IMR-90 (cell line): ENCODE measurements at regions not wholly inside any gene's neighbourhood (a gene's known extent, or its start where the extent isn't known, plus 50 kb on each side); places are given as distances from the start of the nearest gene placed in this dataset.

Source experiments
- ATAC-seq: fragments of 200-7000 bp; cut with Tn5 transposase; 2 replicates; pipeline ENCODE4 v1.9.1; 2020; ENCODE audit warnings: low read depth, mild to moderate bottlenecking, moderate library complexity
- BruUV-seq: library from RNA; stranded (reverse); fragments of 400-500 nt; replicated peaks from 2 replicates; lab custom pipeline; 2021; lab: Mats Ljungman, UMichigan
- CTCF ChIA-PET: fragments of 300-600 bp; formaldehyde crosslinking; extraction: SDS; loops from one replicate; lab custom pipeline; 2021; ENCODE audit warnings: antibody characterized with exemption; lab: Yijun Ruan, JAX
- POLR2A ChIA-PET: fragments of 300-600 bp; sonication (Branson Sonifier 250); formaldehyde crosslinking; loops from one replicate; lab custom pipeline; 2022; ENCODE audit warnings: antibody characterized with exemption; ENCODE audit not compliant: unreplicated experiment; lab: Charles Lee
- DNase-seq: peaks from one replicate; pipeline ENCODE4 v3.0.0; 2013
- H2AFZ ChIP-seq: replicated peaks from 2 replicates; pipeline ENCODE3; 2013; ENCODE audit warnings: low read length, mild to moderate bottlenecking; ENCODE audit not compliant: poor library complexity
- H2AK5ac ChIP-seq: 2 replicates; pipeline ENCODE4 v1.6.1; 2013; ENCODE audit warnings: low read depth, low read length, inconsistent platforms
- H2AK9ac ChIP-seq: replicated peaks from 2 replicates; pipeline ENCODE3; 2013; ENCODE audit warnings: mild to moderate bottlenecking, low read depth, low read length, moderate library complexity; ENCODE audit not compliant: poor library complexity
- H2BK120ac ChIP-seq: 2 replicates; pipeline ENCODE4 v1.6.1; 2013; ENCODE audit warnings: low read depth, low read length, inconsistent platforms
- H2BK15ac ChIP-seq: 3 replicates; pipeline ENCODE4 v1.6.1; 2013; ENCODE audit warnings: low read depth, low read length, inconsistent platforms
- H2BK20ac ChIP-seq: 2 replicates; pipeline ENCODE4 v1.6.1; 2013; ENCODE audit warnings: low read depth, mild to moderate bottlenecking, inconsistent platforms, low read length, moderate library complexity
- H2BK5ac ChIP-seq: 2 replicates; pipeline ENCODE4 v1.6.1; 2013; ENCODE audit warnings: mild to moderate bottlenecking, low read depth, low read length, inconsistent platforms; ENCODE audit not compliant: poor library complexity, severe bottlenecking
- H3K14ac ChIP-seq: replicated peaks from 2 replicates; pipeline ENCODE4 v1.6.1; 2013; ENCODE audit warnings: low read depth, low read length, inconsistent platforms
- H3K18ac ChIP-seq: 2 replicates; pipeline ENCODE4 v1.6.1; 2013; ENCODE audit warnings: low read depth, low read length, control low read depth
- H3K23ac ChIP-seq: 2 replicates; pipeline ENCODE4 v1.6.1; 2013; ENCODE audit warnings: low read depth, low read length, inconsistent platforms
- H3K27ac ChIP-seq: 2 replicates; pipeline ENCODE4 v1.5.1; 2013; ENCODE audit warnings: mild to moderate bottlenecking, control low read depth, low read length; ENCODE audit not compliant: insufficient read depth
- H3K27me3 ChIP-seq: 2 replicates; pipeline ENCODE4 v1.6.1; 2013; ENCODE audit warnings: low read length; ENCODE audit not compliant: control insufficient read depth, insufficient read depth
- H3K36me3 ChIP-seq: 2 replicates; pipeline ENCODE4 v1.6.1; 2013; ENCODE audit warnings: low read length, mixed read lengths; ENCODE audit not compliant: control insufficient read depth, insufficient read depth
- H3K4ac ChIP-seq: 2 replicates; pipeline ENCODE4 v1.6.1; 2013; ENCODE audit warnings: low read depth, low read length, inconsistent platforms
- H3K4me1 ChIP-seq: 2 replicates; pipeline ENCODE4 v1.6.1; 2013; ENCODE audit warnings: low read length, mixed read lengths; ENCODE audit not compliant: control insufficient read depth, insufficient read depth
- H3K4me2 ChIP-seq: 2 replicates; pipeline ENCODE4 v1.6.1; 2013; ENCODE audit warnings: low read depth, mild to moderate bottlenecking, control low read depth, low read length, moderate library complexity
- H3K4me3 ChIP-seq: 2 replicates; pipeline ENCODE4 v1.5.1; 2013; ENCODE audit warnings: low read depth, mild to moderate bottlenecking, control low read depth, low read length, moderate library complexity; ENCODE audit not compliant: insufficient read depth
- H3K56ac ChIP-seq: 2 replicates; pipeline ENCODE4 v1.6.1; 2013; ENCODE audit warnings: low read length, inconsistent platforms; ENCODE audit not compliant: insufficient read depth; ENCODE audit errors: extremely low read depth
- H3K79me1 ChIP-seq, 2 experiments: 2 replicates each; pipeline ENCODE4 v1.6.1; 2013; ENCODE audit warnings: low read length in 2 of 2, inconsistent platforms in 1 of 2, low read depth in 1 of 2
- H3K9ac ChIP-seq: 2 replicates; pipeline ENCODE4 v1.6.1; 2013; ENCODE audit warnings: low read depth, low read length, control low read depth
- H3K9me1 ChIP-seq: 2 replicates; pipeline ENCODE4 v1.6.1; 2013; ENCODE audit warnings: low read length, inconsistent platforms; ENCODE audit not compliant: insufficient read depth
- H3K9me3 ChIP-seq: 2 replicates; pipeline ENCODE4 v1.6.1; 2013; ENCODE audit warnings: low read length; ENCODE audit not compliant: control insufficient read depth, insufficient read depth
- H4K20me1 ChIP-seq: 2 replicates; pipeline ENCODE4 v1.6.1; 2013; ENCODE audit warnings: low read length, inconsistent platforms; ENCODE audit not compliant: insufficient read depth
- H4K5ac ChIP-seq: 2 replicates; pipeline ENCODE4 v1.6.1; 2013; ENCODE audit warnings: mild to moderate bottlenecking, low read depth, low read length, control low read depth
- H4K8ac ChIP-seq, 2 experiments: 2 replicates each; pipeline ENCODE4 v1.6.1; 2013; ENCODE audit warnings: low read depth in 2 of 2, low read length in 2 of 2, control low read depth in 1 of 2, inconsistent platforms in 1 of 2
- H4K91ac ChIP-seq: 2 replicates; pipeline ENCODE4 v1.6.1; 2013; ENCODE audit warnings: low read depth, low read length, inconsistent platforms; ENCODE audit not compliant: insufficient read depth
- BHLHE40 ChIP-seq: fragments of 150-350 bp; IDR thresholded peaks from 2 replicates; pipeline ENCODE4 v1.6.1; 2016; ENCODE audit warnings: mild to moderate bottlenecking, low read depth, low read length
- MAZ ChIP-seq: IDR thresholded peaks from 2 replicates; pipeline ENCODE4 v1.6.1; 2012; ENCODE audit warnings: low read depth, mild to moderate bottlenecking, low read length, improper control_type of control experiment, moderate library complexity, borderline replicate concordance
- NFE2L2 ChIP-seq: fragments of 150-350 bp; IDR thresholded peaks from 2 replicates; pipeline ENCODE4 v1.6.1; 2016; ENCODE audit warnings: low read depth, mild to moderate bottlenecking, low read length
- WGBS, 2 experiments: methylation state at CpG; one replicate each; pipeline versions ENCODE4 v1.1.5 to v1.1.7; 2013; ENCODE audit warnings: missing lambda C conversion rate in 2 of 2; ENCODE audit not compliant: insufficient read length in 1 of 2; ENCODE audit errors: extremely low coverage in 2 of 2; 5-methylcytosine and 5-hydroxymethylcytosine counted together
- dilution Hi-C: fragments of 300-500 bp; cut with HindIII; formaldehyde crosslinking; loops from one replicate; pipeline ENCODE4 v1.14.3; 2018; ENCODE audit warnings: low sequenced_read_pairs; ENCODE audit not compliant: unreplicated experiment
- in situ Hi-C: fragments of 300-500 bp; cut with MboI; formaldehyde crosslinking; loops from 3 replicates; pipeline ENCODE4 v1.14.3; 2019; ENCODE audit warnings: low sequenced_read_pairs, inconsistent platforms, mixed read lengths
- intact Hi-C: fragments of 100-400 bp; cut with micrococcal nuclease; formaldehyde crosslinking; loops from 2 replicates; pipeline ENCODE4 v1.10.0; 2022
- TF ChIP-seq, protein P1 (sequence below): fragments of 150-350 bp; IDR thresholded peaks from 2 replicates; pipeline ENCODE4 v1.6.1; 2017; ENCODE audit warnings: mild to moderate bottlenecking, antibody characterized with exemption, low read length, low read depth

- Histone ChIP-seq H3K9ac (no peak overlapping the region), H3K23ac (no peak overlapping the region), H3K4ac (no peak overlapping the region), H3K18ac (peak overlapping the region; percentile 65; the same call in 1 of the 2 replicates), H4K8ac (no peak overlapping the region), H2BK20ac (no peak overlapping the region), H3K9me3 (no peaks in the 10 kb centered on the region), H3K9me1 (no peaks in the 10 kb centered on the region; the same call in 1 of the 2 replicates), H3K56ac (no peak overlapping the region), H2BK15ac (no peak overlapping the region), H4K20me1 (no peaks in the 10 kb centered on the region), H2AK5ac (no peak overlapping the region), H3K27me3 (no peaks in the 10 kb centered on the region), H3K27ac (no peak overlapping the region), H3K4me2 (no peak overlapping the region), H2BK5ac (no peak overlapping the region), H2AFZ (no peak overlapping the region), H3K4me1 (peaks cover 13% of the 10 kb centered on the region), H4K5ac (no peak overlapping the region), H3K4me3 (no peak overlapping the region), H3K14ac (no peak overlapping the region), H4K91ac (no peak overlapping the region), H3K79me1 (no peaks in the 10 kb centered on the region), H2BK120ac (no peak overlapping the region), H2AK9ac (no peak overlapping the region), H3K36me3 (no peaks in the 10 kb centered on the region)
- BruUV-seq: no TSS peak
- CTCF ChIA-PET: interaction anchor here (0.6 kb wide), 1 partner anchor 221 kb away, joined by 3 read pairs; no protein-coding TSS in a partner anchor
- intact Hi-C loops: no loop called here
- no CpG with 5 or more reads among the region's 1 CpG for WGBS, 2 experiments
- TF ChIP-seq BHLHE40 (no peak), MAZ (no peak), NFE2L2 (no peak)
- TF ChIP-seq, protein P1, sequence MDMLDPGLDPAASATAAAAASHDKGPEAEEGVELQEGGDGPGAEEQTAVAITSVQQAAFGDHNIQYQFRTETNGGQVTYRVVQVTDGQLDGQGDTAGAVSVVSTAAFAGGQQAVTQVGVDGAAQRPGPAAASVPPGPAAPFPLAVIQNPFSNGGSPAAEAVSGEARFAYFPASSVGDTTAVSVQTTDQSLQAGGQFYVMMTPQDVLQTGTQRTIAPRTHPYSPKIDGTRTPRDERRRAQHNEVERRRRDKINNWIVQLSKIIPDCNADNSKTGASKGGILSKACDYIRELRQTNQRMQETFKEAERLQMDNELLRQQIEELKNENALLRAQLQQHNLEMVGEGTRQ: no peak
- peak; percentile 41 for DNase-seq
- in situ Hi-C loops: no loop called here
- POLR2A ChIA-PET: no interaction called here
- ATAC-seq: no peak
- dilution Hi-C loops: no loop called here
Observed at GRCh38 chr12:87928031-87928430, 101.2 kb downstream of the C12orf50 start.
